Activated T-helper 2 cell treated with anti-CD3 and anti-CD28 coated beads, Interferon-gamma antibody, Interleukin-2, Interleukin-4, amounts not matched to agents 10 μg/mL and 5 μg/mL and 100 μg/mL, durations not matched to agents 14 hours and 24 hours and 36 hours (primary cell): ENCODE measurements at regions not wholly inside any gene's neighbourhood (a gene's known extent, or its start where the extent isn't known, plus 50 kb on each side); places are given as distances from the start of the nearest gene placed in this dataset.
"Not testable (repeated sequence)": the region's sequence is repeated elsewhere in the genome, so short reads cannot be mapped to it uniquely, and the experiment has no call there.

Source experiments
- DNase-seq: peaks from one replicate; pipeline ENCODE4 v3.0.0; 2021; ENCODE audit warnings: low spot score
- H3K27ac Mint-ChIP-seq: one replicate; pipeline ENCODE4 v1.8.0; 2021; ENCODE audit warnings: mixed read lengths
- H3K27me3 Mint-ChIP-seq: one replicate; pipeline ENCODE4 v1.8.0; 2021; ENCODE audit warnings: low read depth, mixed read lengths
- H3K36me3 Mint-ChIP-seq: one replicate; pipeline ENCODE4 v1.8.0; 2021; ENCODE audit warnings: low read depth, mixed read lengths
- H3K4me1 Mint-ChIP-seq: one replicate; pipeline ENCODE4 v1.8.0; 2021; ENCODE audit warnings: low read depth, mixed read lengths
- H3K4me3 Mint-ChIP-seq: one replicate; pipeline ENCODE4 v1.8.0; 2021; ENCODE audit warnings: low read depth, mild to moderate bottlenecking, moderate library complexity, mixed read lengths
- H3K9me3 Mint-ChIP-seq: one replicate; pipeline ENCODE4 v1.8.0; 2021; ENCODE audit warnings: mixed read lengths
- intact Hi-C: fragments of 100-400 bp; cut with micrococcal nuclease; formaldehyde crosslinking; loops from one replicate; pipeline ENCODE4 v1.15.1; 2023

DNA sequence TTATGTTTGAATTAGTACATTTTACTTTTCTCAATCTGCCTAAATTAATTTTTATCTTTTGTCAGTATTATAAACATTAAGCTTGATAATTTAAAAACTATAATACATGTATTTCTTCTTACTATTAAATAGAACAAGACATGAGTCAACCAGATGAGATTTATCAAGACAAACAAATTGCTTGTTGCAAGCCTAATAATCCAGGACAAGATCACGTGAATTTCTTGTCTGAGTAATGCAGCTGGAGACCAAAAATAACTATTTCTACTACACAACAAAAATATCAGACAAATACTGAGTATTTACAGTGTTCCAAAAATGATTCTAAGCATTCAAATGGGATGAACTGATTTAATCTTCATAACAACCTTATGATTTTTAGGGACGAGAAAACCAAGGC is 339.1 kb upstream of the PRR16 start:
- H3K9me3 Mint-ChIP-seq, result peaks cover 7% of the 10 kb centered on the region
- no peaks in the 10 kb centered on the region for H3K27me3 Mint-ChIP-seq
- no peak overlapping the region for H3K27ac Mint-ChIP-seq
- no peaks in the 10 kb centered on the region for H3K4me1 Mint-ChIP-seq
- H3K4me3 Mint-ChIP-seq, result no peak overlapping the region
- DNase-seq, result no peak
- intact Hi-C loops, result no loop called here
- no peaks in the 10 kb centered on the region for H3K36me3 Mint-ChIP-seq

- H3K27ac Mint-ChIP-seq, H3K36me3 Mint-ChIP-seq, H3K4me3 Mint-ChIP-seq, H3K4me1 Mint-ChIP-seq, intact Hi-C loops, DNase-seq, H3K27me3 Mint-ChIP-seq: not testable (repeated sequence)
- peaks cover 14% of the 10 kb centered on the region for H3K9me3 Mint-ChIP-seq
Observed at GRCh38 chr5:120132347-120132746, 331.8 kb upstream of the PRR16 start.

DNA sequence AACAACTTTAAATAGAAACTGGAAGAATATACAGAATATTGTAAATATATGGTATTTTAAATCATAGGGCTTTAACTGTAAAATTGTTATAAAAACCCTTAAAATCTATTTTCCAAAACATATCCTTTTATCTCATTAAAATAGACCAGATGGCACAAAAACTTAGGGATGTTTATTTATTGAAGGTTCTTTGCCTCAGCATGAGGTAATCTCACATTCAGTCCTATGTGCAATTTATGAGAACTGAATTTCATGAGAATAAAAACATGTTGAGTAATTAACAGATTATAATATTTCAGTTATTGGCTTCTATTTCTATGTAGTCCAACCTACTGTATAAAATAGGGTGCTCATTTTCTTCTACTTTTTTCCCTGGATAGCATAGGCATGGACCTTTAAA is 329.2 kb upstream of the PRR16 start:
- Mint-ChIP-seq H3K36me3 (no peaks in the 10 kb centered on the region), H3K4me1 (peaks cover 4% of the 10 kb centered on the region), H3K27ac (no peak overlapping the region), H3K9me3 (peaks cover 10% of the 10 kb centered on the region), H3K4me3 (no peak overlapping the region), H3K27me3 (no peaks in the 10 kb centered on the region)
- intact Hi-C loops, result no loop called here
- DNase-seq, result no peak

- Mint-ChIP-seq H3K27ac (peak overlapping the region; percentile 8), H3K4me1 (peaks cover 4% of the 10 kb centered on the region), H3K27me3 (no peaks in the 10 kb centered on the region), H3K9me3 (no peaks in the 10 kb centered on the region), H3K36me3 (no peaks in the 10 kb centered on the region), H3K4me3 (no peak overlapping the region)
- intact Hi-C loops, result no loop called here
- DNase-seq, result no peak
Observed at GRCh38 chr5:120137582-120137981, 326.5 kb upstream of the PRR16 start.

DNA sequence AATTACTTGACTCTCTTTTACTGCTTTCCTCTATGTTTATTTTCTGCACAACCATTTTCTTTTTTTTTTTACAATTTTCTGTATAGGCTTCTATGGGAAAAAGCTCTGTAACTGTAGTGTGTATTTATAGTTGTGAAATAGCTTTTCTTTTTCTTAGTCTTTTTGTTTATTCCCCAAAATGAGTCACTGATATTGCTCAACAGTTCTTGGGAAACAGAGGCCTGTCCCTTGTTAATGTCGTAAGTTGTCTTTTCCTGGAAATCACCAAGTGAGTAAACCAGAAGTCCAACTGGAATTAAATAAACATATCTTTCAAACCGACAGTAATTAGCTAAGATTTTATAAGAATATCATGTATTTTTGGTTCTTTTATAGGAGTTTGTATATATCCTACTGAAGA is 325.1 kb upstream of the PRR16 start:
- no peak for DNase-seq
- Mint-ChIP-seq H3K36me3 (no peaks in the 10 kb centered on the region), H3K27ac (no peak overlapping the region), H3K27me3 (no peaks in the 10 kb centered on the region), H3K4me3 (no peak overlapping the region), H3K9me3 (peaks cover under 1% of the 10 kb centered on the region), H3K4me1 (peaks cover 4% of the 10 kb centered on the region)
- intact Hi-C loops, result no loop called here

DNA sequence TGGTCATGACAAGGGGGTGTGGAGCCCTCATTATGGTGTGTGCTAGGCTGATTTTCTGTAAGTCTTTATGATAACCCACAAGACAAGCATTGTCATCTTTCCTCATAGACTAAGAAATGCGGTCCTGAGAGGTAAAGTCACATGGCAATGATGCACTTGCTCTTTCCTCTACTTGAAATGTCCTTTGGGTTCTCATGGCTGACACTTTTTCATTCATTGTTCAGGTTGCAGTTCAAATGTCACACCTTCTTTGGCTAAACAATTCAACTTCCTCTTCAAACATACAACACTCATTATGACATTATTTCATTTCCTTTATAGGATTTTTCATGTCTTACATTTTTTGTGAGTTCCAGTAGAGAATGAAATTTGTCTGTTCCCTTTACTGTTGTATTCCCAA is 323.6 kb upstream of the PRR16 start:
- intact Hi-C loops, result no loop called here
- H3K27me3 Mint-ChIP-seq, result no peaks in the 10 kb centered on the region
- H3K4me1 Mint-ChIP-seq, result peaks cover 4% of the 10 kb centered on the region
- no peak overlapping the region for H3K27ac Mint-ChIP-seq
- H3K9me3 Mint-ChIP-seq, result peaks cover 8% of the 10 kb centered on the region
- no peak for DNase-seq
- no peaks in the 10 kb centered on the region for H3K36me3 Mint-ChIP-seq
- no peak overlapping the region for H3K4me3 Mint-ChIP-seq

GRCh38 chr5:120141076-120141475 is 323.0 kb upstream of the PRR16 start:
- DNase-seq, result no peak
- intact Hi-C loops, result no loop called here
- Mint-ChIP-seq H3K4me1 (peaks cover 4% of the 10 kb centered on the region), H3K4me3 (no peak overlapping the region), H3K27ac (no peak overlapping the region), H3K9me3 (peaks cover 14% of the 10 kb centered on the region), H3K27me3 (no peaks in the 10 kb centered on the region), H3K36me3 (no peaks in the 10 kb centered on the region)

- H3K4me3 Mint-ChIP-seq, result no peak overlapping the region
- H3K36me3 Mint-ChIP-seq, result no peaks in the 10 kb centered on the region
- intact Hi-C loops, result no loop called here
- no peak for DNase-seq
- no peak overlapping the region for H3K27ac Mint-ChIP-seq
- no peaks in the 10 kb centered on the region for H3K27me3 Mint-ChIP-seq
- H3K4me1 Mint-ChIP-seq, result no peaks in the 10 kb centered on the region
- H3K9me3 Mint-ChIP-seq, result peaks cover 19% of the 10 kb centered on the region
Observed at GRCh38 chr5:120146787-120147186, 317.3 kb upstream of the PRR16 start.

DNA sequence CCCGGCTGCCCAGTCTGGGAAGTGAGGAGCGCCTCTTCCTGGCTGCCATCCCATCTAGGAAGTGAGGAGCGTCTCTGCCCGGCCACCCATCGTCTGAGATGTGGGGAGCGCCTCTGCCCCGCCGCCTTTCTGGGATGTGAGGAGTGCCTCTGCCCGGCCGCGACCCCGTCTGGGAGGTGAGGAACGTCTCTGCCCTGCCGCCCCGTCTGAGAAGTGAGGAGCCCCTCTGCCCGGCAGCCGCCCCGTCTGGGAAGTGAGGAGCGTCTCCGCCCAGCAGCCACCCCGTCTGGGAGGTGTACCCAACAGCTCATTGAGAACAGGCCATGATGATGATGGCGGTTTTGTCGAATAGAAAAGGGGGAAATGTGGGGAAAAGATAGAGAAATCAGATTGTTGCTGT is 316.2 kb upstream of the PRR16 start:
- intact Hi-C loops, H3K4me1 Mint-ChIP-seq, H3K36me3 Mint-ChIP-seq, H3K4me3 Mint-ChIP-seq, H3K27ac Mint-ChIP-seq, DNase-seq, H3K27me3 Mint-ChIP-seq: not testable (repeated sequence)
- H3K9me3 Mint-ChIP-seq, result peaks cover 19% of the 10 kb centered on the region

DNA sequence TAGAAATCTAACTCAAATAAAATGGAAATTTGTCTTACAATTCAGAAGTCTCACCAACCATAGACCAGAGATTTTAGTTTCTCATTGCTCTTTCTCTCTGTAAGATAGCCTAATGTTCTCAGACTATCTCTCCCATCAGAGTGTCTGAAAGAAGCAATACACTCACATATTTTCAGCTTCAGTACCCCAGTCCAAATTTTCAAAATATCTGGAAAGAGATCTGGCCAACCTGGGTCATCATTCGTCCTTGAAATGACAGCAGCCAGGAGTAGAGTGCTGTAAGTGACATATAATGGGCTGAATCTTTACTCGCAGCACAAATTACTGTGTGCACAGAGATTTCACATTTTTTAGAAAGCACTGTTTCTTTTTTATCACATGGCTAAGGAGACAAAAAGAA is 313.3 kb upstream of the PRR16 start:
- H3K4me3 Mint-ChIP-seq, result no peak overlapping the region
- no peak overlapping the region for H3K27ac Mint-ChIP-seq
- no peaks in the 10 kb centered on the region for H3K36me3 Mint-ChIP-seq
- intact Hi-C loops, result no loop called here
- H3K4me1 Mint-ChIP-seq, result no peaks in the 10 kb centered on the region
- no peak for DNase-seq
- peaks cover 9% of the 10 kb centered on the region for H3K9me3 Mint-ChIP-seq
- H3K27me3 Mint-ChIP-seq, result no peaks in the 10 kb centered on the region

DNA sequence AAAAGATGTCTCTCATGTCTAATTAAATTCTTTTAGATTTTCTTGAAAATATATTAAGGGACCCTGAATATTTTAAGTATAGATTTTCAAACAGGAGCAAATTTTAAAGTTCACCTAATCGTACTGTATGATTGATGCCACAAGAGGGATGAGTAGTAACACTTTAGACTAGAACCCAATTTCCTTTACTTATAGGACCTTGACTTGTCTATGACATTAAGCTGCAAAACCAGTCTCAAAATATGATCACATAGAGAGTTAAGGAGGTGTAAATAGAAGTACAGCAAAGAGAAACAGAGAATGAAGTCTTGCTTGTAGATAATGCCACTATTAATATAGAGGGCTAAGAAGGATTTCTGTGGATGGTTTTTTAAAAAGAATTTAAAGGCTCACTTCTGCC is 312.9 kb upstream of the PRR16 start:
- H3K4me3 Mint-ChIP-seq, result no peak overlapping the region
- DNase-seq, result no peak
- H3K36me3 Mint-ChIP-seq, result no peaks in the 10 kb centered on the region
- no peaks in the 10 kb centered on the region for H3K4me1 Mint-ChIP-seq
- H3K9me3 Mint-ChIP-seq, result peaks cover 5% of the 10 kb centered on the region
- no peak overlapping the region for H3K27ac Mint-ChIP-seq
- intact Hi-C loops, result no loop called here
- no peaks in the 10 kb centered on the region for H3K27me3 Mint-ChIP-seq

DNA sequence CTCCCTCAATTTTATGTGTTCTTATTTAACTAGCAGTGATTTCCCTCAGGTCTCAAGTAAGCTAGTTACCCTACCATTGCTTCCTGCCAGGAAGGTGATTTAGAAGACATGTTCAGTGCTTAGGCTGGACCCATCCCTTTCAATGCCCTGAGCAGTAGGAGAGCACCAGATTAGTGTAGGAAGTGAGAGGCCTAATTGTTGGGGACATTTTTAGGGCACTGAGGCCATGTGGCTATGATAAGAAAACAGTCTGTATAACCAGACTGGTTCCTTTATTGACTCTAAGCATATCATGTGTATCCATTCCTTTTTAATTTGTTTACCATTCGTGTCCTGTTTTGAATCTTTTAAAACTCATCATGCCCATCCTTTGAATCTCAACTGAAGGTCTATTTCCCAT is 312.3 kb upstream of the PRR16 start:
- no peaks in the 10 kb centered on the region for H3K27me3 Mint-ChIP-seq
- intact Hi-C loops, result no loop called here
- H3K9me3 Mint-ChIP-seq, result no peaks in the 10 kb centered on the region
- no peaks in the 10 kb centered on the region for H3K36me3 Mint-ChIP-seq
- H3K4me3 Mint-ChIP-seq, result no peak overlapping the region
- H3K4me1 Mint-ChIP-seq, result no peaks in the 10 kb centered on the region
- DNase-seq, result no peak
- no peak overlapping the region for H3K27ac Mint-ChIP-seq

GRCh38 chr5:120152472-120152871 is 311.6 kb upstream of the PRR16 start:
- H3K9me3 Mint-ChIP-seq, result no peaks in the 10 kb centered on the region
- intact Hi-C loops, result no loop called here
- H3K36me3 Mint-ChIP-seq, result no peaks in the 10 kb centered on the region
- no peak overlapping the region for H3K27ac Mint-ChIP-seq
- H3K4me3 Mint-ChIP-seq, result no peak overlapping the region
- no peak for DNase-seq
- H3K27me3 Mint-ChIP-seq, result no peaks in the 10 kb centered on the region
- H3K4me1 Mint-ChIP-seq, result no peaks in the 10 kb centered on the region

GRCh38 chr5:120152931-120153330 is 311.2 kb upstream of the PRR16 start:
- intact Hi-C loops, result no loop called here
- H3K4me1 Mint-ChIP-seq, result no peaks in the 10 kb centered on the region
- no peaks in the 10 kb centered on the region for H3K27me3 Mint-ChIP-seq

More at GRCh38 chr5:120152931-120153330, 311.2 kb upstream of the PRR16 start:
- H3K4me3 Mint-ChIP-seq, result no peak overlapping the region
- DNase-seq, result no peak
- no peaks in the 10 kb centered on the region for H3K36me3 Mint-ChIP-seq
- H3K27ac Mint-ChIP-seq, result no peak overlapping the region
- H3K9me3 Mint-ChIP-seq, result no peaks in the 10 kb centered on the region
